ENCODE measurements at regions not wholly inside any gene's neighbourhood (a gene's known extent, or its start where the extent isn't known, plus 50 kb on each side); places are given as distances from the start of the nearest gene placed in this dataset.
"Not testable (repeated sequence)": the region's sequence is repeated elsewhere in the genome, so short reads cannot be mapped to it uniquely, and the experiment has no call there.

DNA sequence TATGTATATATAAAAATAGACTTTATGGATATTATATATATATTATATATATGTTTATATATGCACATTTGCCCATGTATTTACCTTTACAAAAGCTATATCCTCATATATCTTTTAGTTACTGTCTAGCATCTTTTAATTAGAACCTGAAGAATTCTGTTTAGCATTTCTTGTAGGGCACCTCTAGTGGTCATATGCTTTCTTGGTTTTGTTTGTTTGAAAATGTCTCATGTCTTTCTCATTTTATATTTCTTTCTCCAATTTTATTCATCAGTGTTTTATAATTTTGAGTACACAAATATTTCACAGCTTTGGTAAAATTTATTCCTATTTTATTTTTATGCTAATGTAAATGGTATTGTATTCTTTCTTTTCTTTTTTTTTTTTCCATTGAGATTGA, 70.3 kb upstream of the SPIN4 start:
- Histone ChIP-seq H3K4me1 (ENCODE audit: control insufficient read depth, insufficient read depth, low read length) (no peaks in the 10 kb centered on the region), H3K36me3 (ENCODE audit: control insufficient read depth, insufficient read depth, low read length, severe bottlenecking) (no peaks in the 10 kb centered on the region), H3K4me3 (ENCODE audit: low read length) (no peak overlapping the region), H3K9me3 (ENCODE audit: control insufficient read depth, low read length) (no peaks in the 10 kb centered on the region), H3K9ac (ENCODE audit: low read length) (no peak overlapping the region), H3K27me3 (replicated peaks; ENCODE audit: control insufficient read depth, insufficient read depth, low read length) (no peaks in the 10 kb centered on the region)
- no peak for DNase-seq (ENCODE audit: low read depth)

DNA sequence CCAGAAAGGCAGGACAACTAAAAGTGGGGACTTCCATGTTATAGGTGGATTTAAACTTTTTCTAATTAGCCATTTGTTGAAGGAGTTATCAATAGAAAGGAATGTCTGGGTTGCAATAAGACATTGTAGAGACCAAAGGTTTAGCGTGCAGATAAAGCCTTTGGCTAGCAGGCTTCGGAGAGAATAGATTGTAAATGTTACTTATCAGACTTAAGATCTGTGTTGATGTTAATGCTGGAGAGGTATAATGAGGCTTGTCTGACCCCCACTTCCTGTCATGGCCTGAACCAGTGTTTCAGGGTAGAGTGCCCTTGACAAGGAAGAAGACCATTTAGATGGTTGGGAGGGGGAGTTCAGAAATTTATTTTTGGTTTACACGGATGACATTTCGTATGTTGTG, 67.1 kb upstream of the SPIN4 start:
- no peaks in the 10 kb centered on the region for H3K4me1 ChIP-seq (ENCODE audit: control insufficient read depth, insufficient read depth, low read length)
- H3K4me3 ChIP-seq (ENCODE audit: low read length) = no peak overlapping the region
- H3K36me3 ChIP-seq (ENCODE audit: control insufficient read depth, insufficient read depth, low read length, severe bottlenecking) = no peaks in the 10 kb centered on the region
- no peak for DNase-seq (ENCODE audit: low read depth)
- H3K9me3 ChIP-seq (ENCODE audit: control insufficient read depth, low read length) = no peaks in the 10 kb centered on the region
- no peaks in the 10 kb centered on the region for H3K27me3 ChIP-seq (replicated peaks; ENCODE audit: control insufficient read depth, insufficient read depth, low read length)
- H3K9ac ChIP-seq (ENCODE audit: low read length) = no peak overlapping the region

DNA sequence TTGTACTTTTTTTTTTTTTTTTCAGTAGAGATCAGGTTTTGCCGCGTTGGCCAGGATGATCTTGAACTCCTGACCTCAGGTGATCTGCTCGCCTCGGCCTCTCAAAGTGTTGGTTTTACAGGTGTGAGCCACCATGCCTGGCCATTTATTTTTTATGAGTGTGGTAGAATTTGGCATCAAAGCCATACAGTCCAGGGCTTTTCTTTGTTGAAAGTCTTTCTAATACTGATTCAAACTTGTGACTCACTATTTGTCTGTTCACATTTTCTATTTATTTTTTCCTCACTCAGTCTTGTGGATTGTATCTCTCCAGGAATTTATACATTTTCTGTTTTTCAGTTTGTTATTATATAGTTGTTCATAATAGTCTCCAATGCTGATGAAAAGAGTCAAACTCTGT, 66.5 kb upstream of the SPIN4 start:
- H3K4me1 ChIP-seq (ENCODE audit: control insufficient read depth, insufficient read depth, low read length) = no peaks in the 10 kb centered on the region
- H3K36me3 ChIP-seq (ENCODE audit: control insufficient read depth, insufficient read depth, low read length, severe bottlenecking) = no peaks in the 10 kb centered on the region
- no peak overlapping the region for H3K9ac ChIP-seq (ENCODE audit: low read length)
- H3K4me3 ChIP-seq (ENCODE audit: low read length) = no peak overlapping the region
- no peaks in the 10 kb centered on the region for H3K27me3 ChIP-seq (replicated peaks; ENCODE audit: control insufficient read depth, insufficient read depth, low read length)
- no peaks in the 10 kb centered on the region for H3K9me3 ChIP-seq (ENCODE audit: control insufficient read depth, low read length)
- no peak for DNase-seq (ENCODE audit: low read depth)

DNA sequence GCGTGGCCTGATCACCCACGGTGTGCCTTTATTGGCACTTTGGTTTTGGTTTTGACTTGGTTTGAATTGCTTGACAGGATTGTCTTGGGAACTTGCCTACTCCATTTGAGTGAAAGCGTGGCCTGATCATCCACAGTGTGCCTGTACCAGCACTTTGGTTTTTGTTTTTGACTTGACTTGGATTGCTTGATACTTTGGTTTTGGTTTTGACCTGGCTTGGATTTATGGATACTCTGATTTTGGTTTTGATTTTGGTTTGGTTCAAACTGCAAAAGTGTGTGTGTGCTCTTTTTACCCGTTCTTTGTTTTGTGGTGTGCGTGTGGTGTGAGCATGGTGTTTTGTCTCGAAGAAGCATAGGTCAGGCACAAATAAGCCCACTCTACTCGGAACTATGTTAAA, 58.8 kb upstream of the SPIN4 start:
- H3K9me3 ChIP-seq (ENCODE audit: control insufficient read depth, low read length); DNase-seq (ENCODE audit: low read depth); H3K27me3 ChIP-seq (replicated peaks; ENCODE audit: control insufficient read depth, insufficient read depth, low read length); H3K9ac ChIP-seq (ENCODE audit: low read length); H3K4me1 ChIP-seq (ENCODE audit: control insufficient read depth, insufficient read depth, low read length); H3K36me3 ChIP-seq (ENCODE audit: control insufficient read depth, insufficient read depth, low read length, severe bottlenecking); H3K4me3 ChIP-seq (ENCODE audit: low read length): not testable (repeated sequence)

DNA sequence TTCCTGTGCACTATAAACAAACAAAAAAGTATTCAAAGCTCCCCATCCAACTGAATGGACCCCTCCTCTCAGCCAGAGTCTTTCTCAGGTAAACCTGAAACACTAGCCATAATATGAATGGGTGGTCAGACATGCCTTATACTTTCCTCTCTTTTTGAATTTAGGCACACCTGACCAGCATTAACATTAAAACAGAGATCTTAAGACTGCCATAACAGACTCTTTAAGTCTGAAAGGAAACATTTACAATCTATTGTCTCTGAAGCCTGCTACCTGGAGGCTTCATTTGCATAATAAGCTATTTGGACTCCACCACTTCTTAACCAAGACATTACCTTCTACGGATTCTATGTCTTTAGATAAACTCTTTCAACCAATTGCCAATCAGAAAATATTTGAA, 56.9 kb upstream of the SPIN4 start:
- no peaks in the 10 kb centered on the region for H3K36me3 ChIP-seq (ENCODE audit: control insufficient read depth, insufficient read depth, low read length, severe bottlenecking)
- no peaks in the 10 kb centered on the region for H3K27me3 ChIP-seq (replicated peaks; ENCODE audit: control insufficient read depth, insufficient read depth, low read length)
- H3K9me3 ChIP-seq (ENCODE audit: control insufficient read depth, low read length) = peaks cover 9% of the 10 kb centered on the region
- H3K4me1 ChIP-seq (ENCODE audit: control insufficient read depth, insufficient read depth, low read length) = no peaks in the 10 kb centered on the region
- no peak overlapping the region for H3K9ac ChIP-seq (ENCODE audit: low read length)
- no peak for DNase-seq (ENCODE audit: low read depth)
- H3K4me3 ChIP-seq (ENCODE audit: low read length) = no peak overlapping the region

DNA sequence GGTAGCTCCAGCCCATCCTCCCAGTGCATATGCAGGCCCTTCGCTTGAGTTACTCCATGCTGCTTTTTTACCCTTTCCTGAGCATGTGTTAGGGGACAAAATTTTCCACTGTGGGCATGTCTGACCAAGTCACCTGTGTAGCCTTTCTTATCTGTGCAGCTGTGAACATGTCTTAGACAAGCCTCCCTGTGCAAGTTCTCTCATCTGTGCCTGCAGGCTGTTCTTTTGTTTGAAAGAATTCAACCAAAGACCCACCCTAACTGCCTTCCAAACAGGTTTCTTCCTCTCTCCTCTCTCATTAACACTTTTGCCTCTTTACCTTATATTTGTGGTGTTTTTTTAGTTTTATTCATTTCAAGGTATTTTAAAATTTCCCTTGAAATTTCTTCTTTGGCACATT, 53.2 kb upstream of the SPIN4 start:
- no peaks in the 10 kb centered on the region for H3K36me3 ChIP-seq (ENCODE audit: control insufficient read depth, insufficient read depth, low read length, severe bottlenecking)
- no peak for DNase-seq (ENCODE audit: low read depth)
- H3K4me1 ChIP-seq (ENCODE audit: control insufficient read depth, insufficient read depth, low read length) = no peaks in the 10 kb centered on the region
- no peaks in the 10 kb centered on the region for H3K27me3 ChIP-seq (replicated peaks; ENCODE audit: control insufficient read depth, insufficient read depth, low read length)
- H3K4me3 ChIP-seq (ENCODE audit: low read length) = no peak overlapping the region
- no peak overlapping the region for H3K9ac ChIP-seq (ENCODE audit: low read length)
- peaks cover 9% of the 10 kb centered on the region for H3K9me3 ChIP-seq (ENCODE audit: control insufficient read depth, low read length)

DNA sequence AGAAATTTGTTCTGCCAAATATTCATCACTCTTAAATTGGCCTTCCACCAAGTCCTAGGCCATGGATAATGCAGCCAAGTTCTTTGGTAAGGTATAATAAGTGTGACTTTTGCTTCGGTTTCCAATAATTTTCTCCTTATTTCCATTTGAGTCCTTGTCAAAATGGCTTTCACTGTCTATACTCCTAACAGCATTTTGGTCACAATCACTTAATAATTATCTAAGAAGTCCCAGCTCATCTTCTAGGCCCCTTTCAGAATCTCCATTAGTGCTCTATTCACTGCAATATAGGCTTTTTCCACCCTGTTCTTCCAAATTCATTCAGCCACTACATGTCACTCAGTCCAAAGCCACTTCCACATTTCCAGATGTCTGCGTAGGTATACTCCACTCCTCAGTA, 51.0 kb upstream of the SPIN4 start:
- H3K36me3 ChIP-seq (ENCODE audit: control insufficient read depth, insufficient read depth, low read length, severe bottlenecking) = no peaks in the 10 kb centered on the region

More for the DNA sequence above, 51.0 kb upstream of the SPIN4 start:
- Histone ChIP-seq H3K4me3 (ENCODE audit: low read length) (no peak overlapping the region), H3K9me3 (ENCODE audit: control insufficient read depth, low read length) (peaks cover 8% of the 10 kb centered on the region), H3K4me1 (ENCODE audit: control insufficient read depth, insufficient read depth, low read length) (no peaks in the 10 kb centered on the region), H3K27me3 (replicated peaks; ENCODE audit: control insufficient read depth, insufficient read depth, low read length) (no peaks in the 10 kb centered on the region), H3K9ac (ENCODE audit: low read length) (no peak overlapping the region)
- DNase-seq (ENCODE audit: low read depth) = no peak

All from adipocyte (in vitro differentiated cells).